GM06990 (cell line): ENCODE measurements at regions not wholly inside any gene's neighbourhood (a gene's known extent, or its start where the extent isn't known, plus 50 kb on each side); places are given as distances from the start of the nearest gene placed in this dataset.

Source experiments
- DNase-seq: peaks from one replicate; pipeline ENCODE4 v3.0.0-alpha.2; 2011; ENCODE audit not compliant: insufficient read length; ENCODE audit errors: extremely low read depth
- H3K27me3 ChIP-seq: replicated peaks from 2 replicates; pipeline ENCODE4 v1.6.0; 2011; ENCODE audit warnings: low read length; ENCODE audit not compliant: control insufficient read depth, insufficient read depth
- H3K36me3 ChIP-seq: 2 replicates; pipeline ENCODE4 v1.5.1; 2011; ENCODE audit warnings: low read length; ENCODE audit not compliant: control insufficient read depth, insufficient read depth
- H3K4me3 ChIP-seq: replicated peaks from 2 replicates; pipeline ENCODE4 v1.5.1; 2011; ENCODE audit warnings: low read depth, mild to moderate bottlenecking, control low read depth, low read length
- TF ChIP-seq, protein P1 (sequence below): IDR thresholded peaks from 2 replicates; pipeline ENCODE4 v1.5.1; 2011; ENCODE audit warnings: low read length, control low read depth, mild to moderate bottlenecking, inconsistent platforms; ENCODE audit not compliant: insufficient read depth, poor library complexity, severe bottlenecking

DNA sequence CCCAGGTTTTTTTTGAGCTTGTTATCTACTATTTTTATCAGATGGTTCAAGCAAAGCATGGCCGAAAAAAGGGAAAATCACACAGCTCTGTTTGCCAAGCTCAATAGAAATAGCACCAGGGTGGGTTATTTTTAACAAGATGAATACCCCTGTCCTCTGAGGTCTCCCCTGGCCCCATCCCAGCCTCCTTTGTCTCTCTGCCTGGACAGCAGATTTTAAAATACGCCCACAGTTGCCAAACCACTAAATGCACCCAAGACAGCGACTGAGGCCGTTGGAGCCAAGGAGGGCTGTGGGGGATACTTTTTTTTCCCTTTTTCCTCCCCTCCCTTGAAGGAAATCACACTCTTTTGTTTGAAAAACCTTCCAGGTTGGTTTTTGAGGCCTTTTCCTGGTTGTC is 106.6 kb downstream of the VEGFA start:
- Histone ChIP-seq H3K4me3 (no peak overlapping the region), H3K27me3 (no peaks in the 10 kb centered on the region), H3K36me3 (no peaks in the 10 kb centered on the region)
- no peak for DNase-seq
- TF ChIP-seq, protein P1, sequence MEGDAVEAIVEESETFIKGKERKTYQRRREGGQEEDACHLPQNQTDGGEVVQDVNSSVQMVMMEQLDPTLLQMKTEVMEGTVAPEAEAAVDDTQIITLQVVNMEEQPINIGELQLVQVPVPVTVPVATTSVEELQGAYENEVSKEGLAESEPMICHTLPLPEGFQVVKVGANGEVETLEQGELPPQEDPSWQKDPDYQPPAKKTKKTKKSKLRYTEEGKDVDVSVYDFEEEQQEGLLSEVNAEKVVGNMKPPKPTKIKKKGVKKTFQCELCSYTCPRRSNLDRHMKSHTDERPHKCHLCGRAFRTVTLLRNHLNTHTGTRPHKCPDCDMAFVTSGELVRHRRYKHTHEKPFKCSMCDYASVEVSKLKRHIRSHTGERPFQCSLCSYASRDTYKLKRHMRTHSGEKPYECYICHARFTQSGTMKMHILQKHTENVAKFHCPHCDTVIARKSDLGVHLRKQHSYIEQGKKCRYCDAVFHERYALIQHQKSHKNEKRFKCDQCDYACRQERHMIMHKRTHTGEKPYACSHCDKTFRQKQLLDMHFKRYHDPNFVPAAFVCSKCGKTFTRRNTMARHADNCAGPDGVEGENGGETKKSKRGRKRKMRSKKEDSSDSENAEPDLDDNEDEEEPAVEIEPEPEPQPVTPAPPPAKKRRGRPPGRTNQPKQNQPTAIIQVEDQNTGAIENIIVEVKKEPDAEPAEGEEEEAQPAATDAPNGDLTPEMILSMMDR = no peak

DNA sequence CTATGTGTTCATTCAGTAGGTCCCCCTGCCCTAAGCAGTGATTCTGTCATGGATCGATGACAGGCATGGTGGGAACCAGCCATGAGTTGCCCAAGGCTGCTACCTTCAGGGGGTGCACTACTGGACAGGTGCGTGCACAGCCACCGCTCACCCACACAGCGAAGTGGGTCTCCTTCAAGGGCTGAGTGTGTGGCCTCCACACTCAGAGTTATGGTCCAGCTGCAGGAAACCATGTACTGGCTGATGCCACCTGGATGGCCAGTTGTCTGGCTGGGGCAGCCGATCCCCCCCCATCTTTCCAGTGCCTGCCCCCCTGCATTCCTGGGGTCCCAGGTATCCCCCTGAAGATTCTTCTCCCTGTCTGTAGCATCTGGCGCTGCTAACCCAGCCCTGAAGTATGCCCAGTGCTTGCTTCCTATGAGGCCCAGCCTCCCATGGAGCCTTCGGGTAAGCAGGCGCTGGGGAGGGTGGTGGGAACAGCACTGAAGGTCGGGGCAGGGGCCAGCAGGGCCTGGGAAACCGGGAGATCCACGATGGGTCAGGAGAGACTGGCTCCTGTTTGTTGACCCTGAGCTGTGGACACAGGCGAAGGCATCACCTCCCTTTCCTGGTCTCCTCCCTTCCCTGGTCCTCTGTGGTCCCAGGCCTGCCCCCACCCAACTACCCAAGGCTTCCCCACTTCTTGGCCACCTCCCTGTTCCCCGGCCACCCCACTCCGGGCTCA is 106.0 kb downstream of the VEGFA start:
- Histone ChIP-seq H3K36me3 (no peaks in the 10 kb centered on the region), H3K4me3 (no peak overlapping the region), H3K27me3 (no peaks in the 10 kb centered on the region)
- no peak for DNase-seq
- TF ChIP-seq, protein P1 = no peak

DNA sequence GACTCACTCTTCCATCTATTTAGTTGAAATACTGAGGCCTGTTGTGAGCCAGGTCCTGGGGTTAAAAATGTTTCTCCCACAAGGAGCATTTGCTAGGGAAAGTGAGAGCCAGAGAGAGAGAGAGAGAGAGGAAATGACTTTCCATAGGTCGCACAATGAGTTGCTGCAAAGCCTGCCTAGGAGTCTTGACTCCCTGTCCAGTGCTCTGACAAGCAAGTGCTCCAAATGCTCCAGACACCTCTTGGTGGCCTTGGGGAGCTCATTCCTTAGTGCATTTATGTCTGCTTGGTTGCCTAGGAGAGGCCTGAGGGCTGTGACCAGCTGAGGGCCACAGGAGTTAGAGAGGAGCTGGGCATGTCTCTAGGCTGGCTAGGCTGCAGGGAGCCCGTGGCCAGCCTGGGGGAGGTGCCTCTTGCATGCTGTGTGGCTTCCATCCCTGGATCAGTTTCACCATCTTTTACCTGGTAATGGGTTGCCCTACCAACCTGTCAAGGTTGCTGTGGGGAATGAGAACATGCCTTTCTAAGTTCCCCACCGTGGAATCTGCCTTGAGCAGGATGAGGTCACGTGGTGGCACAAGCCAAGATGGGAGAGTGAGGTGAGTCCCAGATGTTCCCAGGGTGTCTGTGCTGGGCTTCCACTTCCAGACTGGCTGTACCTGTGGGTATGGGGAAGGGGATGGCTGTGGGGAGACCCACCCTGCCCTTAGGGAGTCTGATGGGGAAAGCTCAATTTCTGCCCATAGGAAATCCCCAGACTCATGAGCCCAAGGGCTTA is 105.0 kb downstream of the VEGFA start:
- H3K4me3 ChIP-seq = no peak overlapping the region

DNA sequence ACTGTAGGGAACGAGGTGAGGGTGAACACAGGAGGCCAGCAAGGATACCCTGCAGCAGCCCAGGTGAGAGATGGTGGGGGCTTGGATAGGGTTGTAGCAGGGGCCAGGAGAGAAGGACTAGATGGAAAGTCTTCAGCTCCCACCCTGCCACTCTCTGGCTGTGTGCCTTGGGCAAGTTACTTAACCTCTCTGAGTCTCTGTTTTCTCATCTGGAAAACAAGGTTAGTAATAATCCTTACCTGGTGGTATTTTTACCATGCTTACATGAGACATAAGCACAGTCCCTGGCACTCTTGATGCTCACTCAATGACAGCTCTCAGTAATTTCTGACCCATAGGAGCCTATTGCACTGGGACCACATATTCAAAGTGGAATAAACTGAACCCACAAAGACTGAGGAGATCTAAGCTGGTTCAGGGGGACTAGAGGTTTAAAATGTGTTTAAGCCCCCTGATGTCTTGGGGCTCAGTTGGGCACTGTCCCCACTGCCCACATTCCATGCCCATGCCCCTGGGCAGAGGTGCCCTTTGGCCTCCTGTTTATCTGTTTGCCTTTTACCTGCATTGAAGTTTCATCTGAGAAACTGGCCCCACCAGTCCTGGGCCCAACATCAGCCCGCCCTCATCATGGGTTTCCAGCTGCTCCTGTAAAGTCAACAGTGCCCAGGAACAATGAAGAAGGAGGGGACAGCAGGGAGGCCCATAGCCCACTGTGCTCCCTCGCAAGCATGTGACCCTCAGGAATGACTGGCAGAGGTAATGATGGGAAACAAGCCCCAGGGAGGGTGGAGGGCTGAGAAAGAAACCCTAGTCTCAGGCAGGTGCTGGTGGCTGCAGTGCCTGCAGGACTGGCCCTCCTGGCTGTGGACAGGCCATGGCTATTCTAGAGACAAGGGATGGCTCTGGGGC is 104.0 kb downstream of the VEGFA start:
- TF ChIP-seq, protein P1 = no peak
- Histone ChIP-seq H3K4me3 (no peak overlapping the region), H3K27me3 (no peaks in the 10 kb centered on the region), H3K36me3 (no peaks in the 10 kb centered on the region)
- DNase-seq = no peak

More for the DNA sequence above, 105.0 kb downstream of the VEGFA start:
- H3K27me3 ChIP-seq = no peaks in the 10 kb centered on the region
- no peaks in the 10 kb centered on the region for H3K36me3 ChIP-seq
- TF ChIP-seq, protein P1 = no peak
- no peak for DNase-seq

DNA sequence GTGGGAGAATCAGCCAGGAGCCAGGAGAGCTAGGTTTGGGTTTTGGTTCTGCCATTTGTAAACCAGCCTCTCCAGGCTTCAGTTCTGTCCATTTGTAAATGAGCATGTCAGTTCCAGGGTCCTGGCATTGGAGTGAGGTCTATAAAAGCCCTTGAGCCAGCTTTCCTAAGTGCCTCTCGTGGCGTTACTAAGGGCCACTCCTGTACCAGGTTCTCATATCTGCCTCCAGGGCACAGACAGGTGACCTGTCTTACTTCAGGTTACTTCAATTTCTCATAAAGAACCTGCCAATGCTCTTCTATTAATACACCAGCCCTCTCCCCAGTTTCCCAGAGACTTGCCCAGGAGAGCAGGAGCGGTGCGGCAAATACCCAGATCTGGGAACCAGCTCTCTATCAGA is 101.9 kb downstream of the VEGFA start:
- H3K4me3 ChIP-seq = no peak overlapping the region
- no peak for DNase-seq
- no peaks in the 10 kb centered on the region; the same call in 1 of the 2 replicates for H3K27me3 ChIP-seq
- H3K36me3 ChIP-seq = no peaks in the 10 kb centered on the region
- TF ChIP-seq, protein P1 = no peak
